ENCODE measurements at regions not wholly inside any gene's neighbourhood (a gene's known extent, or its start where the extent isn't known, plus 50 kb on each side); places are given as distances from the start of the nearest gene placed in this dataset.
"Not testable (repeated sequence)": the region's sequence is repeated elsewhere in the genome, so short reads cannot be mapped to it uniquely, and the experiment has no call there.

- H3K9me3 ChIP-seq (ENCODE audit: control insufficient read depth, insufficient read depth, low read length); H3K36me3 ChIP-seq (ENCODE audit: control insufficient read depth, insufficient read depth, low read length); H3K27ac ChIP-seq (ENCODE audit: low read length); H3K4me1 ChIP-seq (ENCODE audit: control insufficient read depth, insufficient read depth, low read length); DNase-seq (ENCODE audit: low read depth, low spot score); H3K4me3 ChIP-seq (ENCODE audit: low read length); H3K27me3 ChIP-seq (ENCODE audit: control insufficient read depth, insufficient read depth, low read length): not testable (repeated sequence)
- WGBS (ENCODE audit: insufficient coverage, insufficient read length): no CpG with 5 or more reads among the region's 27 CpGs
Observed at GRCh38 chr9:102223320-102224136, 485.1 kb upstream of the GRIN3A start.

GRCh38 chr9:102209176-102209575 lies 470.7 kb upstream of the GRIN3A start:
- DNase-seq (ENCODE audit: low read depth, low spot score): no peak
- Histone ChIP-seq H3K4me1 (ENCODE audit: control insufficient read depth, insufficient read depth, low read length) (no peaks in the 10 kb centered on the region), H3K4me3 (ENCODE audit: low read length) (no peak overlapping the region), H3K27me3 (ENCODE audit: control insufficient read depth, insufficient read depth, low read length) (no peaks in the 10 kb centered on the region), H3K9me3 (ENCODE audit: control insufficient read depth, insufficient read depth, low read length) (peaks cover 6% of the 10 kb centered on the region), H3K36me3 (ENCODE audit: control insufficient read depth, insufficient read depth, low read length) (no peaks in the 10 kb centered on the region), H3K27ac (ENCODE audit: low read length) (no peak overlapping the region)
- no CpG with 5 or more reads among the region's 3 CpGs for WGBS (ENCODE audit: insufficient coverage, insufficient read length)

GRCh38 chr9:102206432-102206831 lies 468.0 kb upstream of the GRIN3A start:
- Histone ChIP-seq H3K27me3 (ENCODE audit: control insufficient read depth, insufficient read depth, low read length) (no peaks in the 10 kb centered on the region), H3K9me3 (ENCODE audit: control insufficient read depth, insufficient read depth, low read length) (peaks cover 6% of the 10 kb centered on the region), H3K27ac (ENCODE audit: low read length) (no peak overlapping the region), H3K4me1 (ENCODE audit: control insufficient read depth, insufficient read depth, low read length) (no peaks in the 10 kb centered on the region), H3K36me3 (ENCODE audit: control insufficient read depth, insufficient read depth, low read length) (no peaks in the 10 kb centered on the region), H3K4me3 (ENCODE audit: low read length) (no peak overlapping the region)
- no CpG with 5 or more reads among the region's 4 CpGs for WGBS (ENCODE audit: insufficient coverage, insufficient read length)
- no peak for DNase-seq (ENCODE audit: low read depth, low spot score)

GRCh38 chr9:102205251-102205650 lies 466.8 kb upstream of the GRIN3A start:
- Histone ChIP-seq H3K27ac (ENCODE audit: low read length) (no peak overlapping the region), H3K36me3 (ENCODE audit: control insufficient read depth, insufficient read depth, low read length) (no peaks in the 10 kb centered on the region), H3K27me3 (ENCODE audit: control insufficient read depth, insufficient read depth, low read length) (no peaks in the 10 kb centered on the region), H3K4me1 (ENCODE audit: control insufficient read depth, insufficient read depth, low read length) (no peaks in the 10 kb centered on the region), H3K9me3 (ENCODE audit: control insufficient read depth, insufficient read depth, low read length) (peaks cover 6% of the 10 kb centered on the region), H3K4me3 (ENCODE audit: low read length) (no peak overlapping the region)
- no peak for DNase-seq (ENCODE audit: low read depth, low spot score)
- no CpG with 5 or more reads among the region's 2 CpGs for WGBS (ENCODE audit: insufficient coverage, insufficient read length)

GRCh38 chr9:102202126-102202525 lies 463.7 kb upstream of the GRIN3A start:
- H3K4me3 ChIP-seq (ENCODE audit: low read length): no peak overlapping the region
- H3K27me3 ChIP-seq (ENCODE audit: control insufficient read depth, insufficient read depth, low read length): no peaks in the 10 kb centered on the region
- peaks cover 6% of the 10 kb centered on the region for H3K9me3 ChIP-seq (ENCODE audit: control insufficient read depth, insufficient read depth, low read length)
- no peak for DNase-seq (ENCODE audit: low read depth, low spot score)
- no peak overlapping the region for H3K27ac ChIP-seq (ENCODE audit: low read length)
- WGBS (ENCODE audit: insufficient coverage, insufficient read length): no CpG with 5 or more reads among the region's 1 CpG
- H3K4me1 ChIP-seq (ENCODE audit: control insufficient read depth, insufficient read depth, low read length): no peaks in the 10 kb centered on the region
- H3K36me3 ChIP-seq (ENCODE audit: control insufficient read depth, insufficient read depth, low read length): no peaks in the 10 kb centered on the region

GRCh38 chr9:102185962-102186361 lies 447.5 kb upstream of the GRIN3A start:
- no peak overlapping the region for H3K4me3 ChIP-seq (ENCODE audit: low read length)
- H3K27ac ChIP-seq (ENCODE audit: low read length): no peak overlapping the region
- H3K4me1 ChIP-seq (ENCODE audit: control insufficient read depth, insufficient read depth, low read length): no peaks in the 10 kb centered on the region
- no CpG with 5 or more reads among the region's 1 CpG for WGBS (ENCODE audit: insufficient coverage, insufficient read length)
- H3K36me3 ChIP-seq (ENCODE audit: control insufficient read depth, insufficient read depth, low read length): no peaks in the 10 kb centered on the region
- no peaks in the 10 kb centered on the region; the same call in 1 of the 2 replicates for H3K27me3 ChIP-seq (ENCODE audit: control insufficient read depth, insufficient read depth, low read length)
- no peak for DNase-seq (ENCODE audit: low read depth, low spot score)
- H3K9me3 ChIP-seq (ENCODE audit: control insufficient read depth, insufficient read depth, low read length): peaks cover 4% of the 10 kb centered on the region; the same call in 1 of the 2 replicates

- Histone ChIP-seq H3K27me3 (ENCODE audit: control insufficient read depth, insufficient read depth, low read length) (no peaks in the 10 kb centered on the region; the same call in 1 of the 2 replicates), H3K36me3 (ENCODE audit: control insufficient read depth, insufficient read depth, low read length) (no peaks in the 10 kb centered on the region), H3K9me3 (ENCODE audit: control insufficient read depth, insufficient read depth, low read length) (peaks cover 4% of the 10 kb centered on the region; the same call in 1 of the 2 replicates), H3K4me1 (ENCODE audit: control insufficient read depth, insufficient read depth, low read length) (no peaks in the 10 kb centered on the region), H3K4me3 (ENCODE audit: low read length) (no peak overlapping the region), H3K27ac (ENCODE audit: low read length) (no peak overlapping the region)
- WGBS (ENCODE audit: insufficient coverage, insufficient read length): no CpG with 5 or more reads among the region's 2 CpGs
- DNase-seq (ENCODE audit: low read depth, low spot score): no peak
Observed at GRCh38 chr9:102185371-102185770, 446.9 kb upstream of the GRIN3A start.

- Histone ChIP-seq H3K27ac (ENCODE audit: low read length) (no peak overlapping the region), H3K9me3 (ENCODE audit: control insufficient read depth, insufficient read depth, low read length) (peaks cover 11% of the 10 kb centered on the region), H3K36me3 (ENCODE audit: control insufficient read depth, insufficient read depth, low read length) (no peaks in the 10 kb centered on the region), H3K4me1 (ENCODE audit: control insufficient read depth, insufficient read depth, low read length) (no peaks in the 10 kb centered on the region), H3K4me3 (ENCODE audit: low read length) (no peak overlapping the region), H3K27me3 (ENCODE audit: control insufficient read depth, insufficient read depth, low read length) (no peaks in the 10 kb centered on the region)
- WGBS (ENCODE audit: insufficient coverage, insufficient read length): no CpG with 5 or more reads among the region's 3 CpGs
- no peak for DNase-seq (ENCODE audit: low read depth, low spot score)
Observed at GRCh38 chr9:102178811-102179210, 440.4 kb upstream of the GRIN3A start.

- H3K36me3 ChIP-seq (ENCODE audit: control insufficient read depth, insufficient read depth, low read length); H3K27ac ChIP-seq (ENCODE audit: low read length); H3K27me3 ChIP-seq (ENCODE audit: control insufficient read depth, insufficient read depth, low read length); DNase-seq (ENCODE audit: low read depth, low spot score); H3K4me1 ChIP-seq (ENCODE audit: control insufficient read depth, insufficient read depth, low read length); H3K4me3 ChIP-seq (ENCODE audit: low read length); H3K9me3 ChIP-seq (ENCODE audit: control insufficient read depth, insufficient read depth, low read length): not testable (repeated sequence)
- no CpG with 5 or more reads among the region's 8 CpGs for WGBS (ENCODE audit: insufficient coverage, insufficient read length)
Observed at GRCh38 chr9:102174202-102174601, 435.8 kb upstream of the GRIN3A start.

- H3K9me3 ChIP-seq (ENCODE audit: control insufficient read depth, insufficient read depth, low read length): peaks cover 1% of the 10 kb centered on the region; the same call in 1 of the 2 replicates
- H3K4me1 ChIP-seq (ENCODE audit: control insufficient read depth, insufficient read depth, low read length): no peaks in the 10 kb centered on the region
- no peaks in the 10 kb centered on the region for H3K36me3 ChIP-seq (ENCODE audit: control insufficient read depth, insufficient read depth, low read length)
- no peaks in the 10 kb centered on the region for H3K27me3 ChIP-seq (ENCODE audit: control insufficient read depth, insufficient read depth, low read length)
- H3K27ac ChIP-seq (ENCODE audit: low read length): no peak overlapping the region
- no peak for DNase-seq (ENCODE audit: low read depth, low spot score)
- H3K4me3 ChIP-seq (ENCODE audit: low read length): no peak overlapping the region
Observed at GRCh38 chr9:102164247-102164646, 425.8 kb upstream of the GRIN3A start.

GRCh38 chr9:102153081-102153480 lies 414.6 kb upstream of the GRIN3A start:
- H3K9me3 ChIP-seq (ENCODE audit: control insufficient read depth, insufficient read depth, low read length); DNase-seq (ENCODE audit: low read depth, low spot score); H3K27ac ChIP-seq (ENCODE audit: low read length); H3K36me3 ChIP-seq (ENCODE audit: control insufficient read depth, insufficient read depth, low read length); H3K27me3 ChIP-seq (ENCODE audit: control insufficient read depth, insufficient read depth, low read length); H3K4me1 ChIP-seq (ENCODE audit: control insufficient read depth, insufficient read depth, low read length); H3K4me3 ChIP-seq (ENCODE audit: low read length): not testable (repeated sequence)
- no CpG with 5 or more reads among the region's 12 CpGs for WGBS (ENCODE audit: insufficient coverage, insufficient read length)
